GM23338 (cell line): ENCODE measurements at regions not wholly inside any gene's neighbourhood (a gene's known extent, or its start where the extent isn't known, plus 50 kb on each side); places are given as distances from the start of the nearest gene placed in this dataset.

ENCODE experiments used
- CREB1 ChIP-seq: fragments of 250-450 bp; sonication (Bioruptor Pico); IDR thresholded peaks from 2 replicates; pipeline ENCODE4 v1.5.0; 2020; ENCODE audit warnings: low read depth, mild to moderate bottlenecking, moderate library complexity
- EZH2 ChIP-seq: fragments of 200-600 bp; sonication (generic); IDR thresholded peaks from one replicate; pipeline ENCODE4 v1.8.0; 2017; ENCODE audit warnings: antibody characterized with exemption, mild to moderate bottlenecking, low read depth; ENCODE audit not compliant: unreplicated experiment
- EZH2phosphoT487 ChIP-seq: fragments of 200-600 bp; sonication (generic); IDR thresholded peaks from one replicate; pipeline ENCODE4 v1.8.1; 2018; ENCODE audit warnings: antibody characterized with exemption; ENCODE audit not compliant: unreplicated experiment
- POLR2AphosphoS5 ChIP-seq: IDR thresholded peaks from 2 replicates; pipeline ENCODE4 v1.6.1; 2016; ENCODE audit warnings: antibody characterized with exemption, low read depth
- ZNF114 ChIP-seq: fragments of 250-450 bp; sonication (Bioruptor Pico); IDR thresholded peaks from 2 replicates; pipeline ENCODE4 v1.5.0; 2020; ENCODE audit warnings: mild to moderate bottlenecking, moderate library complexity
- ZNF331 ChIP-seq: fragments of 250-450 bp; sonication (Bioruptor Pico); IDR thresholded peaks from 2 replicates; pipeline ENCODE4 v1.5.0; 2020; ENCODE audit warnings: low read depth, mild to moderate bottlenecking, moderate library complexity
- TF ChIP-seq, protein P1 (sequence below), 2 experiments: fragments of 200-600 bp in 1 of 2; sonication (generic) in 1 of 2; conservative IDR thresholded peaks; 2 replicates each; pipeline versions ENCODE4 v1.5.1 to v1.6.1; 2016 to 2017; ENCODE audit warnings: antibody characterized with exemption in 2 of 2, low read depth in 2 of 2, mild to moderate bottlenecking in 2 of 2, moderate library complexity in 1 of 2
- TF ChIP-seq, protein P2 (sequence below): IDR thresholded peaks from one replicate; pipeline ENCODE4 v1.6.1; 2018; ENCODE audit warnings: antibody characterized with exemption; ENCODE audit not compliant: unreplicated experiment
- TF ChIP-seq, protein P3 (sequence below): IDR thresholded peaks from 2 replicates; pipeline ENCODE4 v1.6.1; 2016; ENCODE audit warnings: antibody characterized with exemption

DNA sequence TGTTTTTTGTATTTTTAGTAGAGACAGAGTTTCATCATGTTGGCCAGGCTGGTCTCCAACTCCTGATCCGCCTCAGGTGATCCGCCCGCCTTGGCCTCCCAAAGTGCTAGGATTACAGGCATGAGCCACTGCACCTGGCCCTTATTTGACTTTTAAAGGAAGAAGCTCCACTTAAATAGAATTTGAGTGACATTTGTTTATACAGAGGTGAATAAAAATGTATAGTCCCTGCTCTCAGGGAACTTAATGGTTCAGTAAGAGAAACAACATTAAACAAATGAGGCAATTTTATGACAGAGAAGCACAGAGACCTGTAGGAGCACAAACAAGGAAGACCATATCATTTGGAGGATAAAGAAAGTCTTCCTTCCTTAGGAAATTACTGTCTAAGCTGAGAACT, 65.7 kb downstream of the C9orf152 start:
- TF ChIP-seq, protein P1, sequence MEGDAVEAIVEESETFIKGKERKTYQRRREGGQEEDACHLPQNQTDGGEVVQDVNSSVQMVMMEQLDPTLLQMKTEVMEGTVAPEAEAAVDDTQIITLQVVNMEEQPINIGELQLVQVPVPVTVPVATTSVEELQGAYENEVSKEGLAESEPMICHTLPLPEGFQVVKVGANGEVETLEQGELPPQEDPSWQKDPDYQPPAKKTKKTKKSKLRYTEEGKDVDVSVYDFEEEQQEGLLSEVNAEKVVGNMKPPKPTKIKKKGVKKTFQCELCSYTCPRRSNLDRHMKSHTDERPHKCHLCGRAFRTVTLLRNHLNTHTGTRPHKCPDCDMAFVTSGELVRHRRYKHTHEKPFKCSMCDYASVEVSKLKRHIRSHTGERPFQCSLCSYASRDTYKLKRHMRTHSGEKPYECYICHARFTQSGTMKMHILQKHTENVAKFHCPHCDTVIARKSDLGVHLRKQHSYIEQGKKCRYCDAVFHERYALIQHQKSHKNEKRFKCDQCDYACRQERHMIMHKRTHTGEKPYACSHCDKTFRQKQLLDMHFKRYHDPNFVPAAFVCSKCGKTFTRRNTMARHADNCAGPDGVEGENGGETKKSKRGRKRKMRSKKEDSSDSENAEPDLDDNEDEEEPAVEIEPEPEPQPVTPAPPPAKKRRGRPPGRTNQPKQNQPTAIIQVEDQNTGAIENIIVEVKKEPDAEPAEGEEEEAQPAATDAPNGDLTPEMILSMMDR (conservative IDR thresholded peaks at IDR 0.05; ENCODE audit: low read depth in 2 of 2) = no peak
- TF ChIP-seq, protein P2, sequence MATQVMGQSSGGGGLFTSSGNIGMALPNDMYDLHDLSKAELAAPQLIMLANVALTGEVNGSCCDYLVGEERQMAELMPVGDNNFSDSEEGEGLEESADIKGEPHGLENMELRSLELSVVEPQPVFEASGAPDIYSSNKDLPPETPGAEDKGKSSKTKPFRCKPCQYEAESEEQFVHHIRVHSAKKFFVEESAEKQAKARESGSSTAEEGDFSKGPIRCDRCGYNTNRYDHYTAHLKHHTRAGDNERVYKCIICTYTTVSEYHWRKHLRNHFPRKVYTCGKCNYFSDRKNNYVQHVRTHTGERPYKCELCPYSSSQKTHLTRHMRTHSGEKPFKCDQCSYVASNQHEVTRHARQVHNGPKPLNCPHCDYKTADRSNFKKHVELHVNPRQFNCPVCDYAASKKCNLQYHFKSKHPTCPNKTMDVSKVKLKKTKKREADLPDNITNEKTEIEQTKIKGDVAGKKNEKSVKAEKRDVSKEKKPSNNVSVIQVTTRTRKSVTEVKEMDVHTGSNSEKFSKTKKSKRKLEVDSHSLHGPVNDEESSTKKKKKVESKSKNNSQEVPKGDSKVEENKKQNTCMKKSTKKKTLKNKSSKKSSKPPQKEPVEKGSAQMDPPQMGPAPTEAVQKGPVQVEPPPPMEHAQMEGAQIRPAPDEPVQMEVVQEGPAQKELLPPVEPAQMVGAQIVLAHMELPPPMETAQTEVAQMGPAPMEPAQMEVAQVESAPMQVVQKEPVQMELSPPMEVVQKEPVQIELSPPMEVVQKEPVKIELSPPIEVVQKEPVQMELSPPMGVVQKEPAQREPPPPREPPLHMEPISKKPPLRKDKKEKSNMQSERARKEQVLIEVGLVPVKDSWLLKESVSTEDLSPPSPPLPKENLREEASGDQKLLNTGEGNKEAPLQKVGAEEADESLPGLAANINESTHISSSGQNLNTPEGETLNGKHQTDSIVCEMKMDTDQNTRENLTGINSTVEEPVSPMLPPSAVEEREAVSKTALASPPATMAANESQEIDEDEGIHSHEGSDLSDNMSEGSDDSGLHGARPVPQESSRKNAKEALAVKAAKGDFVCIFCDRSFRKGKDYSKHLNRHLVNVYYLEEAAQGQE = no peak
- TF ChIP-seq ZNF331 (CRISPR knock-in tag) = no peak
- TF ChIP-seq POLR2AphosphoS5 = no peak
- no peak for TF ChIP-seq CREB1 (CRISPR knock-in tag)
- TF ChIP-seq EZH2phosphoT487 = no peak
- no peak for TF ChIP-seq EZH2
- TF ChIP-seq, protein P3, sequence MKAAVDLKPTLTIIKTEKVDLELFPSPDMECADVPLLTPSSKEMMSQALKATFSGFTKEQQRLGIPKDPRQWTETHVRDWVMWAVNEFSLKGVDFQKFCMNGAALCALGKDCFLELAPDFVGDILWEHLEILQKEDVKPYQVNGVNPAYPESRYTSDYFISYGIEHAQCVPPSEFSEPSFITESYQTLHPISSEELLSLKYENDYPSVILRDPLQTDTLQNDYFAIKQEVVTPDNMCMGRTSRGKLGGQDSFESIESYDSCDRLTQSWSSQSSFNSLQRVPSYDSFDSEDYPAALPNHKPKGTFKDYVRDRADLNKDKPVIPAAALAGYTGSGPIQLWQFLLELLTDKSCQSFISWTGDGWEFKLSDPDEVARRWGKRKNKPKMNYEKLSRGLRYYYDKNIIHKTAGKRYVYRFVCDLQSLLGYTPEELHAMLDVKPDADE = no peak
- no peak for TF ChIP-seq ZNF114 (CRISPR knock-in tag)
